PFSK-1 (cell line): ENCODE measurements at regions not wholly inside any gene's neighbourhood (a gene's known extent, or its start where the extent isn't known, plus 50 kb on each side); places are given as distances from the start of the nearest gene placed in this dataset.

Experiments
- SIN3A ChIP-seq: IDR thresholded peaks from 2 replicates; pipeline ENCODE4 v1.6.1; 2012; ENCODE audit warnings: mild to moderate bottlenecking, low read length, moderate library complexity, borderline replicate concordance; ENCODE audit not compliant: insufficient read depth
- TAF1 ChIP-seq: IDR thresholded peaks from 2 replicates; pipeline ENCODE4 v1.6.1; 2012; ENCODE audit warnings: low read length, control low read depth, borderline replicate concordance; ENCODE audit not compliant: insufficient read depth

DNA sequence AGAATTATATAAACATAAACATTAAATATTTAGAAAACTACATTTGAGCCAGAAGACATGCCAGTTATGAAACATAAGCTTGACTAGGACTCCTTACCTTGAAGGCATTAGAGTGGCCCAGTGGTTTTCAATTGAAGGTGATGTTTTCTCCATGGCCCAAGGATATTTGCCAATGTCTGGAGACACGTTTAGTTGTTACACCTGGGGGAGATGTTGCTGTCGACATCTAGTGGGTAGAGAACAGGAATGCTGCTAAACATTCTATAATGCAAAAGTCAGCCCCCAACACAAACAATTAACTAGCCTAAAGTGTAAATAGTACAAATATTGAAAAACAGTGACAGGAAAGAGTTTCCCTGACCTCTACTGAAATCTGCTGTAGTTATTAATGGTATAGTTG is 200.9 kb upstream of the HS3ST5 start:
- TF ChIP-seq TAF1 (no peak), SIN3A (no peak)
